Motor neuron (in vitro differentiated cells): ENCODE measurements at regions not wholly inside any gene's neighbourhood (a gene's known extent, or its start where the extent isn't known, plus 50 kb on each side); places are given as distances from the start of the nearest gene placed in this dataset.

Source experiments
- ATAC-seq, 8 experiments: fragments of 200-7000 bp; cut with Tn5 transposase; replicated peaks in 6 of 8; 2 replicates each; pipeline ENCODE4 v1.8.0; 2021; ENCODE audit warnings: mild to moderate bottlenecking in 8 of 8, moderate library complexity in 8 of 8
- H3K27ac ChIP-seq, 2 donors: fragments of 250-450 bp; sonication (Bioruptor Pico); 2 replicates each; pipeline ENCODE4 v1.9.0; 2021; ENCODE audit warnings: antibody characterized with exemption in 2 of 2, mild to moderate bottlenecking in 2 of 2, moderate library complexity in 1 of 2
- H3K4me1 ChIP-seq, 2 donors: fragments of 250-450 bp; sonication (Bioruptor Pico); replicated peaks in 1 of 2; 2 replicates each; pipeline ENCODE4 v1.6.1; 2021; ENCODE audit warnings: antibody characterized with exemption in 2 of 2, mild to moderate bottlenecking in 2 of 2, moderate library complexity in 1 of 2
- H3K4me3 ChIP-seq, 5 donors: fragments of 250-450 bp; sonication (Bioruptor Pico); 2 replicates each; pipeline ENCODE4 v1.9.0; 2021; ENCODE audit warnings: antibody characterized with exemption in 5 of 5, mild to moderate bottlenecking in 5 of 5, moderate library complexity in 4 of 5
- WGBS, 10 experiments: fragments of 450-650 bp; shearing (Covaris generic); methylation state at CpG; one replicate each; pipeline ENCODE4 v1.0.0; 2022; 5-methylcytosine and 5-hydroxymethylcytosine counted together
- in situ Hi-C, 9 experiments: fragments of 400-800 bp; cut with MboI; loops; one replicate each; pipeline ENCODE4 v1.15.0; 2021; ENCODE audit warnings: low sequenced_read_pairs in 9 of 9, low pct_unique_long_range_greater_than_20kb in 2 of 9; ENCODE audit not compliant: unreplicated experiment in 9 of 9

GRCh38 chr4:71841336-71841735, 57.5 kb upstream of the GC start:
- in situ Hi-C loops = no loop called here
- no peak overlapping the region for H3K27ac ChIP-seq
- no peak overlapping the region for H3K4me3 ChIP-seq
- no peak for ATAC-seq
- 20 to 100% (median 88%) methylated on average over 1 to 2 of the region's 2 CpGs for WGBS, 10 experiments
- H3K4me1 ChIP-seq = no peaks in the 10 kb centered on the region

- in situ Hi-C loops = no loop called here
- no peaks in the 10 kb centered on the region for H3K4me1 ChIP-seq
- H3K27ac ChIP-seq = no peak overlapping the region
- 0 to 100% (median 43%) methylated on average over 1 of the region's 1 CpG; no CpG with 5 or more reads in 4 of the 10 experiments for WGBS, 10 experiments
- no peak overlapping the region for H3K4me3 ChIP-seq
- ATAC-seq = no peak
Observed at GRCh38 chr4:71847300-71847699, 63.4 kb upstream of the GC start.

- no peak overlapping the region for H3K27ac ChIP-seq
- no peak overlapping the region for H3K4me3 ChIP-seq
- ATAC-seq = no peak
- 0 to 89% (median 60%) methylated on average over 1 of the region's 1 CpG; no CpG with 5 or more reads in 3 of the 10 experiments for WGBS, 10 experiments
- in situ Hi-C loops = no loop called here
- H3K4me1 ChIP-seq = no peaks in the 10 kb centered on the region
Observed at GRCh38 chr4:71855944-71856343, 72.1 kb upstream of the GC start.

- WGBS, 10 experiments = 0 to 76% (median 62%) methylated on average over 2 to 9 of the region's 9 CpGs; no CpG with 5 or more reads in 2 of the 10 experiments
- no peaks in the 10 kb centered on the region for H3K4me1 ChIP-seq
- H3K4me3 ChIP-seq = no peak overlapping the region
- ATAC-seq = no peak
- in situ Hi-C loops = no loop called here
- H3K27ac ChIP-seq = no peak overlapping the region
Observed at GRCh38 chr4:71857713-71858451, 74.0 kb upstream of the GC start.

GRCh38 chr4:71860643-71861042, 76.8 kb upstream of the GC start:
- no peak overlapping the region for H3K27ac ChIP-seq
- in situ Hi-C loops = no loop called here
- no peak for ATAC-seq
- no peaks in the 10 kb centered on the region for H3K4me1 ChIP-seq
- 0 to 38% (median 20%) methylated on average over 1 of the region's 1 CpG; no CpG with 5 or more reads in 1 of the 10 experiments for WGBS, 10 experiments
- H3K4me3 ChIP-seq = no peak overlapping the region

GRCh38 chr4:71862315-71862714, 78.4 kb upstream of the GC start:
- no peak for ATAC-seq
- Histone ChIP-seq H3K4me1 (no peaks in the 10 kb centered on the region), H3K27ac (no peak overlapping the region), H3K4me3 (no peak overlapping the region)
- in situ Hi-C loops = no loop called here

GRCh38 chr4:71863457-71863856, 79.6 kb upstream of the GC start:
- Histone ChIP-seq H3K4me1 (no peaks in the 10 kb centered on the region), H3K27ac (no peak overlapping the region), H3K4me3 (no peak overlapping the region)
- no peak for ATAC-seq
- 40 to 76% (median 60%) methylated on average over 1 to 3 of the region's 3 CpGs; no CpG with 5 or more reads in 5 of the 10 experiments for WGBS, 10 experiments
- in situ Hi-C loops = no loop called here

- no peak for ATAC-seq
- 0 to 100% (median 29%) methylated on average over 1 to 2 of the region's 2 CpGs; no CpG with 5 or more reads in 4 of the 10 experiments for WGBS, 10 experiments
- in situ Hi-C loops = no loop called here
- H3K4me1 ChIP-seq = no peaks in the 10 kb centered on the region
- no peak overlapping the region for H3K4me3 ChIP-seq
- H3K27ac ChIP-seq = no peak overlapping the region
Observed at GRCh38 chr4:71864380-71864779, 80.5 kb upstream of the GC start.

- 8 to 100% (median 72%) methylated on average over 1 to 4 of the region's 4 CpGs for WGBS, 10 experiments
- in situ Hi-C loops = no loop called here
Observed at GRCh38 chr4:71866212-71866885, 82.5 kb upstream of the GC start.

GRCh38 chr4:71867598-71867997, 83.7 kb upstream of the GC start:
- Histone ChIP-seq H3K27ac (no peak overlapping the region), H3K4me3 (no peak overlapping the region), H3K4me1 (no peaks in the 10 kb centered on the region)
- no peak for ATAC-seq
- WGBS, 10 experiments = 14 to 100% (median 89%) methylated on average over 1 of the region's 1 CpG; no CpG with 5 or more reads in 1 of the 10 experiments
- in situ Hi-C loops = no loop called here

More at GRCh38 chr4:71866212-71866885, 82.5 kb upstream of the GC start:
- no peaks in the 10 kb centered on the region for H3K4me1 ChIP-seq
- no peak overlapping the region for H3K4me3 ChIP-seq
- ATAC-seq = no peak
- H3K27ac ChIP-seq = no peak overlapping the region

GRCh38 chr4:71870456-71870855, 86.6 kb upstream of the GC start:
- Histone ChIP-seq H3K4me1 (peaks cover 0 to 3% of the 10 kb centered on the region in 2 donors), H3K27ac (no peak overlapping the region), H3K4me3 (no peak overlapping the region)
- no peak for ATAC-seq
- in situ Hi-C loops = no loop called here
- WGBS, 10 experiments = 18 to 100% (median 72%) methylated on average over 1 to 5 of the region's 5 CpGs; no CpG with 5 or more reads in 1 of the 10 experiments

- in situ Hi-C loops = no loop called here
- no peak for ATAC-seq
- no peak overlapping the region for H3K4me3 ChIP-seq
- H3K27ac ChIP-seq = no peak overlapping the region
- H3K4me1 ChIP-seq = peaks cover 0 to 3% of the 10 kb centered on the region in 2 donors
- 20 to 100% (median 80%) methylated on average over 1 to 2 of the region's 4 CpGs; no CpG with 5 or more reads in 2 of the 10 experiments for WGBS, 10 experiments
Observed at GRCh38 chr4:71872221-71872620, 88.3 kb upstream of the GC start.

GRCh38 chr4:71872767-71873415, 89.0 kb upstream of the GC start:
- WGBS, 10 experiments = 13 to 90% (median 76%) methylated on average over 2 to 4 of the region's 4 CpGs
- in situ Hi-C loops = no loop called here

More at GRCh38 chr4:71872767-71873415, 89.0 kb upstream of the GC start:
- no peak for ATAC-seq
- peaks cover 0 to 3% of the 10 kb centered on the region in 2 donors for H3K4me1 ChIP-seq
- H3K4me3 ChIP-seq = no peak overlapping the region
- H3K27ac ChIP-seq = no peak overlapping the region
